Amygdala (tissue), 56 donors: ENCODE measurements at regions not wholly inside any gene's neighbourhood (a gene's known extent, or its start where the extent isn't known, plus 50 kb on each side); places are given as distances from the start of the nearest gene placed in this dataset.
A peak's percentile ranks its signal among the peaks of the same experiment; 100 is the strongest.

Experiments used
- DNase-seq, 56 donors: peaks; one replicate each; lab custom pipeline; 2025; lab: John Stamatoyannopoulos, UW

- peak in 1 of 56 donors; percentile 0 for DNase-seq
These were observed 451.3 kb downstream of the TLL1 start for GRCh38 chr4:166324321-166324720.

GRCh38 chr4:166335256-166335938 is 462.4 kb downstream of the TLL1 start:
- no peak for DNase-seq

- no peak for DNase-seq
These were observed 469.0 kb downstream of the TLL1 start for GRCh38 chr4:166341992-166342391.

GRCh38 chr4:166363198-166363597 is 490.2 kb downstream of the TLL1 start:
- DNase-seq, result no peak

- DNase-seq, result no peak
These were observed 493.0 kb downstream of the TLL1 start for GRCh38 chr4:166366012-166366411.

GRCh38 chr4:166377578-166377977 is 504.5 kb downstream of the TLL1 start:
- DNase-seq, result no peak

GRCh38 chr4:166386491-166387360 is 513.7 kb downstream of the TLL1 start:
- no peak for DNase-seq

- no peak for DNase-seq
These were observed 518.5 kb downstream of the TLL1 start for GRCh38 chr4:166391501-166391900.

- DNase-seq, result no peak
These were observed 526.0 kb downstream of the TLL1 start for GRCh38 chr4:166399021-166399420.

GRCh38 chr4:166400270-166400894 is 527.3 kb downstream of the TLL1 start:
- no peak for DNase-seq

GRCh38 chr4:166413356-166413755 is 540.3 kb downstream of the TLL1 start:
- DNase-seq, result no peak

- DNase-seq, result no peak
These were observed 541.4 kb downstream of the TLL1 start for GRCh38 chr4:166414431-166414830.

- DNase-seq, result no peak
These were observed 542.7 kb downstream of the TLL1 start for GRCh38 chr4:166415749-166416148.

- no peak for DNase-seq
These were observed 548.6 kb downstream of the TLL1 start for GRCh38 chr4:166421556-166422156.

GRCh38 chr4:166422475-166422874 is 549.4 kb downstream of the TLL1 start:
- no peak for DNase-seq

GRCh38 chr4:166426300-166426863 is 553.3 kb downstream of the TLL1 start:
- no peak for DNase-seq

GRCh38 chr4:166432125-166432524 is 559.1 kb downstream of the TLL1 start:
- no peak for DNase-seq

- no peak for DNase-seq
These were observed 559.8 kb downstream of the TLL1 start for GRCh38 chr4:166432842-166433241.

- no peak for DNase-seq
These were observed 562.4 kb downstream of the TLL1 start for GRCh38 chr4:166435449-166435848.

GRCh38 chr4:166458756-166459155 is 585.7 kb downstream of the TLL1 start:
- DNase-seq, result no peak

GRCh38 chr4:166459621-166460020 is 586.6 kb downstream of the TLL1 start:
- DNase-seq, result no peak
